Tibial nerve (tissue), 4 donors: ENCODE measurements at regions not wholly inside any gene's neighbourhood (a gene's known extent, or its start where the extent isn't known, plus 50 kb on each side); places are given as distances from the start of the nearest gene placed in this dataset.

Experiments used
- DNase-seq, 2 donors: peaks; one replicate each; pipeline ENCODE4 v3.0.0-alpha.2; 2019; ENCODE audit warnings: low spot score in 2 of 2
- H3K27ac ChIP-seq, 4 donors: fragments of 200-600 bp; sonication (generic) in 3 of 4; one replicate each; pipeline ENCODE4 v1.5.1; 2017 to 2019; ENCODE audit warnings: mild to moderate bottlenecking in 1 of 4
- H3K27me3 ChIP-seq, 2 donors: fragments of 200-600 bp; sonication (generic) in 1 of 2; one replicate each; pipeline versions ENCODE4 v1.5.1 to v1.6.0; 2017 to 2019
- H3K36me3 ChIP-seq, 3 donors: fragments of 200-600 bp; sonication (generic); one replicate each; pipeline ENCODE4 v1.5.1; 2018 to 2019
- H3K4me1 ChIP-seq, 4 donors: fragments of 200-600 bp; sonication (generic) in 3 of 4; one replicate each; pipeline ENCODE4 v1.5.1; 2017 to 2019
- H3K4me3 ChIP-seq, 4 donors: fragments of 200-600 bp; sonication (generic) in 3 of 4; one replicate each; pipeline ENCODE4 v1.5.1; 2017 to 2019; ENCODE audit warnings: mild to moderate bottlenecking in 1 of 4, moderate library complexity in 1 of 4
- H3K9me3 ChIP-seq, 4 donors: fragments of 200-600 bp; sonication (generic) in 3 of 4; one replicate each; pipeline ENCODE4 v1.5.1; 2017 to 2019
- EP300 ChIP-seq, 2 donors: sonication (generic); formaldehyde crosslinking; IDR thresholded peaks; one replicate each; pipeline ENCODE4 v1.6.1; 2017; ENCODE audit warnings: antibody characterized with exemption in 2 of 2, mild to moderate bottlenecking in 1 of 2
- POLR2A ChIP-seq, 2 donors: fragments of 450-650 bp; IDR thresholded peaks; one replicate each; pipeline ENCODE4 v1.6.1; 2017; ENCODE audit warnings: antibody characterized with exemption in 2 of 2, mild to moderate bottlenecking in 2 of 2, moderate library complexity in 2 of 2
- WGBS, 2 donors: methylation state at CpG; one replicate each; pipeline ENCODE4 v1.1.5; 2018; 5-methylcytosine and 5-hydroxymethylcytosine counted together
- TF ChIP-seq, protein P1 (sequence below), 5 experiments: fragments of 200-600 bp in 3 of 5; fragments of 450-650 bp in 2 of 5; sonication (generic) in 3 of 5; IDR thresholded peaks; one replicate each; pipeline ENCODE4 v1.5.1; 2016 to 2019; ENCODE audit warnings: antibody characterized with exemption in 5 of 5, mild to moderate bottlenecking in 3 of 5, moderate library complexity in 2 of 5

DNA sequence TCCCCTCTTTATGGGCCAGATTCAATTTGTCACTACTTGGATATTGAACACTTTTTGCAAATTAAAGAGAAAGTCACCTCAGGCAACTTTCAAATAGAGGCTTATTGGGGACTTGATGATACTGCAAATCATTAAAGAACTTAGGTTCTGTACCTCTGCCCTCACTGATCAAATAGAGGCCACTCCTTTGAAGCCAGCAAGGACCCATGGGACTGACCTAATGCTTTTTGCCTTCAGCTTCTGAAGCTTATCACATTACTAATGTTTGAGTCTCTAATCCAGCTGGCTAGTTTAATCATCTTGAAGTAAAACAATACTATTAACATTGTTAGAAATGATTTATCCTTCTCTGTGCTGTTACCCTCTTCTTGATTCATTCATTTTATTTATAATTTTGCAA, 93.0 kb upstream of the ZNF800 start:
- peaks cover 0 to 3% (median 0%) of the 10 kb centered on the region in 4 donors for H3K9me3 ChIP-seq

GRCh38 chr7:127484954-127485353, 92.4 kb upstream of the ZNF800 start:
- no peak overlapping the region for H3K27ac ChIP-seq
- 69 to 75% methylated on average over 6 of the region's 6 CpGs for WGBS, 2 donors
- H3K27me3 ChIP-seq: no peaks in the 10 kb centered on the region
- no peak for TF ChIP-seq EP300 (IDR thresholded peaks at IDR 0.05)
- TF ChIP-seq, protein P1, sequence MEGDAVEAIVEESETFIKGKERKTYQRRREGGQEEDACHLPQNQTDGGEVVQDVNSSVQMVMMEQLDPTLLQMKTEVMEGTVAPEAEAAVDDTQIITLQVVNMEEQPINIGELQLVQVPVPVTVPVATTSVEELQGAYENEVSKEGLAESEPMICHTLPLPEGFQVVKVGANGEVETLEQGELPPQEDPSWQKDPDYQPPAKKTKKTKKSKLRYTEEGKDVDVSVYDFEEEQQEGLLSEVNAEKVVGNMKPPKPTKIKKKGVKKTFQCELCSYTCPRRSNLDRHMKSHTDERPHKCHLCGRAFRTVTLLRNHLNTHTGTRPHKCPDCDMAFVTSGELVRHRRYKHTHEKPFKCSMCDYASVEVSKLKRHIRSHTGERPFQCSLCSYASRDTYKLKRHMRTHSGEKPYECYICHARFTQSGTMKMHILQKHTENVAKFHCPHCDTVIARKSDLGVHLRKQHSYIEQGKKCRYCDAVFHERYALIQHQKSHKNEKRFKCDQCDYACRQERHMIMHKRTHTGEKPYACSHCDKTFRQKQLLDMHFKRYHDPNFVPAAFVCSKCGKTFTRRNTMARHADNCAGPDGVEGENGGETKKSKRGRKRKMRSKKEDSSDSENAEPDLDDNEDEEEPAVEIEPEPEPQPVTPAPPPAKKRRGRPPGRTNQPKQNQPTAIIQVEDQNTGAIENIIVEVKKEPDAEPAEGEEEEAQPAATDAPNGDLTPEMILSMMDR (IDR thresholded peaks at IDR 0.05): no peak
- TF ChIP-seq POLR2A (IDR thresholded peaks at IDR 0.05): no peak
- peaks cover 0 to 3% (median 0%) of the 10 kb centered on the region in 4 donors for H3K9me3 ChIP-seq
- DNase-seq: no peak
- no peak overlapping the region for H3K4me3 ChIP-seq
- H3K36me3 ChIP-seq: no peaks in the 10 kb centered on the region
- H3K4me1 ChIP-seq: no peaks in the 10 kb centered on the region

More for the DNA sequence above, 93.0 kb upstream of the ZNF800 start:
- DNase-seq: no peak
- no peak overlapping the region for H3K27ac ChIP-seq
- H3K36me3 ChIP-seq: no peaks in the 10 kb centered on the region
- no peaks in the 10 kb centered on the region for H3K27me3 ChIP-seq
- TF ChIP-seq POLR2A (IDR thresholded peaks at IDR 0.05) (no peak), EP300 (IDR thresholded peaks at IDR 0.05) (no peak)
- TF ChIP-seq, protein P1 (IDR thresholded peaks at IDR 0.05): no peak
- no peaks in the 10 kb centered on the region for H3K4me1 ChIP-seq
- H3K4me3 ChIP-seq: no peak overlapping the region

DNA sequence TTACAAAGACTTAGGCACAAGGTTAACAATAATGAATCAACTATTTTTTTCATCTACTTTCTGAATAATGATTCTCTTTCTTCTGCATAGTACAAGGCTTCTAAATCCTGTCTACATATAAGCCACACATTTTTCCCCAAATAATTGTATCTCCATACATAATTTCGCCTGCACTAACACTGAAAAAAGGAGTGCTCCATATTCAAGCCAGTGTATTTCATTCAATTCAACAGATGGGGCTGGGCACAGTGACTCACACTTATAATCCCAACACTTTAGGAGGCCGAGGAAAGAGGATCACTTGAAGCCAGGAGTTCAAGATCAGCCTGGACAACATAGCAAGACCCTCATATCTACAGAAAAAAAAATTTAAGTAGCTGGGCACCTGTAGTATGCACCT, 86.0 kb upstream of the ZNF800 start:
- no peak for DNase-seq
- WGBS, 2 donors: 34 to 39% methylated on average over 2 of the region's 2 CpGs
- H3K9me3 ChIP-seq: no peaks in the 10 kb centered on the region
- H3K4me3 ChIP-seq: no peak overlapping the region
- no peaks in the 10 kb centered on the region for H3K36me3 ChIP-seq
- H3K27me3 ChIP-seq: no peaks in the 10 kb centered on the region
- H3K4me1 ChIP-seq: no peaks in the 10 kb centered on the region
- no peak overlapping the region for H3K27ac ChIP-seq
- TF ChIP-seq POLR2A (IDR thresholded peaks at IDR 0.05) (no peak), EP300 (IDR thresholded peaks at IDR 0.05) (no peak)
- TF ChIP-seq, protein P1 (IDR thresholded peaks at IDR 0.05): no peak

- WGBS, 2 donors: 9 to 20% methylated on average over 1 of the region's 1 CpG
- DNase-seq: no peak
- no peaks in the 10 kb centered on the region for H3K9me3 ChIP-seq
- no peaks in the 10 kb centered on the region for H3K4me1 ChIP-seq
- H3K27me3 ChIP-seq: no peaks in the 10 kb centered on the region
- no peak for TF ChIP-seq POLR2A (IDR thresholded peaks at IDR 0.05)
- no peak for TF ChIP-seq EP300 (IDR thresholded peaks at IDR 0.05)
- TF ChIP-seq, protein P1 (IDR thresholded peaks at IDR 0.05): no peak
- H3K36me3 ChIP-seq: no peaks in the 10 kb centered on the region
- no peak overlapping the region for H3K4me3 ChIP-seq
- no peak overlapping the region for H3K27ac ChIP-seq
Measured at GRCh38 chr7:127478024-127478355, 85.5 kb upstream of the ZNF800 start.

DNA sequence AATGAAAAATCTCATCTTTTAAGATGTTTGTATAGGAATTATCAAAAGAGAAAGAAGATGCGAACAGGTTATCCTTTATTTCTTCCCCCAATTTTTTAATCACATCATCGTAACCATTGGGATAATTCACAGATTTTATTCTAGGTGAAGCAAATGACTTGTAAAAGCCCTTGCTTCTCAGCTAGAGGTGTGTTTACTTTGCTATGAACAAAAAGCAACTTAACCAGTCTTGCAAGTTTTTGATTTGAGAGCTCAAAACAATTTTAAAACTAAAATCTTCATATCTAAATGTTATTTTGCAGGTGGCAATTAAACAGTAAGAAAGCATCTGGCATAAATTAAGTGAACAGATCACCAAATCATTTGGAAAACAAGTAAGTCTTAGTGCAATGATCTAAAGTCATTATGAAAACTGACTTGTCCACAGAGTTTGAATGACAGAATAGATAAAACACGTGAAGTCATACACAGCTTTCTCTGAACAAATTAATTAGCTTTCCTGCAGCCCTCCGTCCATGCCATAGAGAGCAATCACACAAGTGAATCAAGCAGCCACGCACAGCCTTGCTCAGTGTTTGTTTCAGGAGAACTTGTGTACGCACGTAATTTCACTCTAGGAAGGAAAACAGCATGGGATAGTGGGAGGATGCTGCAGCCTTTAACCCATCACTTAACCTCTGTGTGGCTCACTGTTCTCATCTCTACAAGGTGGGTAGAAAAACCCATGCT, 85.0 kb upstream of the ZNF800 start:
- no peaks in the 10 kb centered on the region for H3K4me1 ChIP-seq
- 39 to 50% methylated on average over 7 of the region's 7 CpGs for WGBS, 2 donors
- no peaks in the 10 kb centered on the region for H3K36me3 ChIP-seq
- DNase-seq: no peak
- no peak overlapping the region for H3K4me3 ChIP-seq
- no peaks in the 10 kb centered on the region for H3K9me3 ChIP-seq
- H3K27me3 ChIP-seq: no peaks in the 10 kb centered on the region
- H3K27ac ChIP-seq: no peak overlapping the region
- no peak for TF ChIP-seq POLR2A (IDR thresholded peaks at IDR 0.05)
- no peak for TF ChIP-seq EP300 (IDR thresholded peaks at IDR 0.05)
- TF ChIP-seq, protein P1 (IDR thresholded peaks at IDR 0.05): no peak
